Fibroblast of skin of right quadriceps (primary cell): ENCODE measurements at regions not wholly inside any gene's neighbourhood (a gene's known extent, or its start where the extent isn't known, plus 50 kb on each side); places are given as distances from the start of the nearest gene placed in this dataset.
"Not testable (repeated sequence)": the region's sequence is repeated elsewhere in the genome, so short reads cannot be mapped to it uniquely, and the experiment has no call there.

Experiments used
- DNase-seq: peaks from one replicate; pipeline ENCODE4 v3.0.0-alpha.2; 2013

- not testable (repeated sequence) for DNase-seq
These were observed 63.5 kb downstream of the UNC93B1 start for GRCh38 chr11:67940440-67940839.

- not testable (repeated sequence) for DNase-seq
These were observed 64.9 kb downstream of the UNC93B1 start for GRCh38 chr11:67938964-67939363.

GRCh38 chr11:67938371-67938770 lies 65.5 kb downstream of the UNC93B1 start:
- not testable (repeated sequence) for DNase-seq

- DNase-seq: not testable (repeated sequence)
These were observed 80.3 kb downstream of the UNC93B1 start for GRCh38 chr11:67923565-67923964.

GRCh38 chr11:67920546-67920945 lies 83.4 kb downstream of the UNC93B1 start:
- not testable (repeated sequence) for DNase-seq

- not testable (repeated sequence) for DNase-seq
These were observed 91.7 kb downstream of the UNC93B1 start for GRCh38 chr11:67912184-67912583.

- DNase-seq: not testable (repeated sequence)
These were observed 92.7 kb downstream of the UNC93B1 start for GRCh38 chr11:67911211-67911610.

GRCh38 chr11:67910803-67911202 lies 93.1 kb downstream of the UNC93B1 start:
- not testable (repeated sequence) for DNase-seq

- DNase-seq: not testable (repeated sequence)
These were observed 96.9 kb downstream of the UNC93B1 start for GRCh38 chr11:67906969-67907368.

- DNase-seq: not testable (repeated sequence)
These were observed 104.4 kb downstream of the UNC93B1 start for GRCh38 chr11:67899462-67899861.

- not testable (repeated sequence) for DNase-seq
These were observed 110.4 kb downstream of the UNC93B1 start for GRCh38 chr11:67893487-67893886.

- not testable (repeated sequence) for DNase-seq
These were observed 114.3 kb downstream of the UNC93B1 start for GRCh38 chr11:67889646-67890045.

GRCh38 chr11:67888056-67888455 lies 115.8 kb downstream of the UNC93B1 start:
- not testable (repeated sequence) for DNase-seq

- not testable (repeated sequence) for DNase-seq
These were observed 117.2 kb downstream of the UNC93B1 start for GRCh38 chr11:67886672-67887071.

GRCh38 chr11:67886207-67886606 lies 117.7 kb downstream of the UNC93B1 start:
- DNase-seq: not testable (repeated sequence)

- not testable (repeated sequence) for DNase-seq
These were observed 118.3 kb downstream of the UNC93B1 start for GRCh38 chr11:67885574-67885973.

GRCh38 chr11:67884761-67885558 lies 118.9 kb downstream of the UNC93B1 start:
- not testable (repeated sequence) for DNase-seq

- not testable (repeated sequence) for DNase-seq
These were observed 119.7 kb downstream of the UNC93B1 start for GRCh38 chr11:67884073-67884757.

- DNase-seq: not testable (repeated sequence)
These were observed 121.6 kb downstream of the UNC93B1 start for GRCh38 chr11:67882304-67882703.

- not testable (repeated sequence) for DNase-seq
These were observed 122.1 kb downstream of the UNC93B1 start for GRCh38 chr11:67881836-67882235.

GRCh38 chr11:67880594-67881196 lies 123.2 kb downstream of the UNC93B1 start:
- DNase-seq: not testable (repeated sequence)

GRCh38 chr11:67878666-67879065 lies 125.2 kb downstream of the UNC93B1 start:
- DNase-seq: not testable (repeated sequence)

GRCh38 chr11:67877316-67877715 lies 126.6 kb downstream of the UNC93B1 start:
- not testable (repeated sequence) for DNase-seq
